ENCODE measurements at regions not wholly inside any gene's neighbourhood (a gene's known extent, or its start where the extent isn't known, plus 50 kb on each side); places are given as distances from the start of the nearest gene placed in this dataset.

GRCh38 chr14:49206828-49207227 lies 379.4 kb downstream of the RPS29 start:
- H3K36me3 ChIP-seq (ENCODE audit: control insufficient read depth in 1 of 2, insufficient read depth in 2 of 2, low read length in 2 of 2): no peaks in the 10 kb centered on the region
- H3K79me2 ChIP-seq (ENCODE audit: insufficient read depth, low read length): no peaks in the 10 kb centered on the region
- ATAC-seq (no peak), DNase-seq (ENCODE audit: low read depth, low spot score) (no peak)
- H3K4me3 ChIP-seq (replicated peaks in 1 of 2; ENCODE audit: low read depth in 1 of 2, low read length in 2 of 2): no peak overlapping the region
- POLR2A ChIA-PET: no interaction called here
- intact Hi-C loops (cut with micrococcal nuclease): no loop called here
- H3K4me1 ChIP-seq (ENCODE audit: control insufficient read depth in 1 of 2, insufficient read depth in 2 of 2, low read length in 2 of 2): no peaks in the 10 kb centered on the region
- H3K4me2 ChIP-seq (ENCODE audit: low read length): no peak overlapping the region
- H3K9me2 ChIP-seq (ENCODE audit: insufficient read depth): no peaks in the 10 kb centered on the region
- H3K27ac ChIP-seq (ENCODE audit: low read depth, low read length): no peak overlapping the region
- H3K27me3 ChIP-seq (ENCODE audit: insufficient read depth, low read length): no peaks in the 10 kb centered on the region
- RAD21 ChIA-PET (ENCODE audit: low non-redundant PET in 1 of 2, low total read pairs in 2 of 2, uncharacterized antibody in 2 of 2, unreplicated experiment in 2 of 2): no interaction called here
- no peak overlapping the region for H3K9ac ChIP-seq (ENCODE audit: low read length)
- no TSS peak for BruUV-seq (replicated peaks)
- TF ChIP-seq CBX3 (IDR thresholded peaks at IDR 0.05; ENCODE audit: low read depth): no peak
- TF ChIP-seq CTCF (IDR thresholded peaks at IDR 0.05 in 2 of 3, conservative IDR thresholded peaks at IDR 0.05 in 1 of 3; ENCODE audit: borderline replicate concordance in 1 of 3, insufficient read depth in 1 of 3, low read depth in 2 of 3, low read length in 2 of 3): no peak
- no peak overlapping the region for H2AFZ ChIP-seq (ENCODE audit: low read depth, low read length, poor library complexity, severe bottlenecking)
- CTCF ChIA-PET: no interaction called here
- no peaks in the 10 kb centered on the region for H3K9me3 ChIP-seq (ENCODE audit: control insufficient read depth in 1 of 2, insufficient read depth in 1 of 2, low read depth in 1 of 2, low read length in 2 of 2)
- H4K20me1 ChIP-seq (ENCODE audit: insufficient read depth): no peaks in the 10 kb centered on the region

GRCh38 chr14:49203676-49204075 lies 382.5 kb downstream of the RPS29 start:
- ChIA-PET RAD21 (ENCODE audit: low non-redundant PET in 1 of 2, low total read pairs in 2 of 2, uncharacterized antibody in 2 of 2, unreplicated experiment in 2 of 2) (no interaction called here), POLR2A (no interaction called here), CTCF (no interaction called here)
- intact Hi-C loops (cut with micrococcal nuclease): no loop called here
- Histone ChIP-seq H3K27ac (ENCODE audit: low read depth, low read length) (no peak overlapping the region), H3K9ac (ENCODE audit: low read length) (no peak overlapping the region), H2AFZ (ENCODE audit: low read depth, low read length, poor library complexity, severe bottlenecking) (no peak overlapping the region), H3K79me2 (ENCODE audit: insufficient read depth, low read length) (no peaks in the 10 kb centered on the region), H3K27me3 (ENCODE audit: insufficient read depth, low read length) (no peaks in the 10 kb centered on the region), H3K9me3 (ENCODE audit: control insufficient read depth in 1 of 2, insufficient read depth in 1 of 2, low read depth in 1 of 2, low read length in 2 of 2) (no peaks in the 10 kb centered on the region), H4K20me1 (ENCODE audit: insufficient read depth) (no peaks in the 10 kb centered on the region), H3K9me2 (ENCODE audit: insufficient read depth) (no peaks in the 10 kb centered on the region), H3K36me3 (ENCODE audit: control insufficient read depth in 1 of 2, insufficient read depth in 2 of 2, low read length in 2 of 2) (no peaks in the 10 kb centered on the region), H3K4me3 (replicated peaks in 1 of 2; ENCODE audit: low read depth in 1 of 2, low read length in 2 of 2) (no peak overlapping the region), H3K4me1 (ENCODE audit: control insufficient read depth in 1 of 2, insufficient read depth in 2 of 2, low read length in 2 of 2) (no peaks in the 10 kb centered on the region), H3K4me2 (ENCODE audit: low read length) (no peak overlapping the region)
- no peak for ATAC-seq
- TF ChIP-seq EGR1 (IDR thresholded peaks at IDR 0.05; ENCODE audit: low read depth) (no peak), ATF3 (IDR thresholded peaks at IDR 0.05) (no peak), RAD21 (IDR thresholded peaks at IDR 0.05; ENCODE audit: low read depth) (no peak), EZH2phosphoT487 (IDR thresholded peaks at IDR 0.05; ENCODE audit: borderline replicate concordance) (no peak), FOSL1 (IDR thresholded peaks at IDR 0.05; ENCODE audit: low read depth) (no peak)
- no TSS peak for BruUV-seq (replicated peaks)
- DNase-seq (ENCODE audit: low read depth, low spot score): no peak
